GM12874 (cell line): ENCODE measurements at regions not wholly inside any gene's neighbourhood (a gene's known extent, or its start where the extent isn't known, plus 50 kb on each side); places are given as distances from the start of the nearest gene placed in this dataset.

Experiments used
- CTCF ChIP-seq: IDR thresholded peaks from 2 replicates; pipeline ENCODE4 v1.5.1; 2011; ENCODE audit warnings: low read depth, mild to moderate bottlenecking, control low read depth, low read length, moderate library complexity; ENCODE audit not compliant: insufficient read depth

DNA sequence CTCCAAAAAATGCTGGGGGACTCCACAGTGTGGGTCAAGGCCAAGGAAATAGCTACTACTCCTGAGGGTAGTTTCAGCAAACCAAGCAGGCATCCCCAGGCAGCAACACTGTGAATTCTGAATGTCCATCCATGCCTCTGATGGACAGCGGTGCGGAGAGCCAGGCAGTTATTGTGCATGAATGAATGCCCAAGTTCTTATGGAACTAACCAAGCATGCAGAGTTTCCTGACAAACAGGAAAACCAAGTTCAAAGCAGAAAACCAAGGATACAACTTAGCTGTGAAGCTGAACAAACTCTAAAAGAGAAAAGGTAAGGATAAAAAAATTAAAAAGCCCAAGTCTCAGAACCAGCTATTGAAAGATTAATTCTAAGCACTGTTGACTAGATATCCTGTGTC, 642.6 kb upstream of the HS3ST1 start:
- TF ChIP-seq CTCF = no peak

GRCh38 chr4:12053966-12054365, 625.3 kb upstream of the HS3ST1 start:
- no peak for TF ChIP-seq CTCF

GRCh38 chr4:12053556-12053955, 624.9 kb upstream of the HS3ST1 start:
- TF ChIP-seq CTCF = no peak

GRCh38 chr4:12050357-12050756, 621.7 kb upstream of the HS3ST1 start:
- no peak for TF ChIP-seq CTCF

- no peak for TF ChIP-seq CTCF
Observed at GRCh38 chr4:12042818-12043217, 614.1 kb upstream of the HS3ST1 start.

- TF ChIP-seq CTCF = no peak
Observed at GRCh38 chr4:12041828-12042227, 613.1 kb upstream of the HS3ST1 start.

DNA sequence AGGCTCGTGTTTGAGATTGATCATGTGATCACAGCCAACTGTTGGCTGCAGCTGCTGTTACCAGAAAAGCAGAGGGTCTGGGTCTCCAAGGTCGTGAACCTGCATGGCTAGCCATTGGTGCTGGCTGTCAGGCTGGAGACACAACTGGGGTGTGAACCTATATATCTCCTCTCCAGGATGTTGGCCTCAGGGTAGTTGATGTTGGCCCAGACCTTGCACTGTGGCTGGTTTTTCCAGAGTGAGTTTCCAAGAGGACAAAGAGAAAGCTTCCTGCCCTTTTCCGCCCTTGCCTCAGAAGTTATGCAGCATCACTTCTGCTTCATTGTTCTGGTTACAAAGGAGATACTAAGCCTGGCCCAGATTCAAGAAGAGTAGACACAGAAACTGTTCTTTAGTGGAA, 607.8 kb upstream of the HS3ST1 start:
- TF ChIP-seq CTCF = no peak

GRCh38 chr4:12028258-12028657, 599.6 kb upstream of the HS3ST1 start:
- no peak for TF ChIP-seq CTCF
